ENCODE measurements at regions not wholly inside any gene's neighbourhood (a gene's known extent, or its start where the extent isn't known, plus 50 kb on each side); places are given as distances from the start of the nearest gene placed in this dataset.

GRCh38 chrX:42839632-42840031 lies 61.7 kb upstream of the PPP1R2C start:
- Histone ChIP-seq H3K4me2 (ENCODE audit: low read depth, low read length) (no peak overlapping the region), H3F3A (ENCODE audit: insufficient read depth, low read length) (no peaks in the 10 kb centered on the region), H3K9ac (ENCODE audit: low read length) (no peak overlapping the region), H3K4me3 (ENCODE audit: low read length) (no peak overlapping the region), H3K27me3 (replicated peaks; ENCODE audit: insufficient read depth, low read length) (no peaks in the 10 kb centered on the region), H3K36me3 (replicated peaks; ENCODE audit: insufficient read depth, low read length) (no peaks in the 10 kb centered on the region), H2AFZ (ENCODE audit: low read length) (no peak overlapping the region), H3K27ac (ENCODE audit: low read length) (no peak overlapping the region), H3K9me2 (replicated peaks; ENCODE audit: insufficient read depth, low read length) (no peaks in the 10 kb centered on the region), H3K4me1 (ENCODE audit: low read length) (no peaks in the 10 kb centered on the region), H3K9me3 (replicated peaks; ENCODE audit: insufficient read depth, low read length) (no peaks in the 10 kb centered on the region), H4K20me1 (ENCODE audit: insufficient read depth, low read length) (no peaks in the 10 kb centered on the region), H3K79me2 (ENCODE audit: low read length) (no peaks in the 10 kb centered on the region)
- TF ChIP-seq CTCF (IDR thresholded peaks at IDR 0.05; ENCODE audit: low read length): no peak
- no peak for DNase-seq

GRCh38 chrX:42846741-42847140 lies 68.8 kb upstream of the PPP1R2C start:
- Histone ChIP-seq H3K9me3 (replicated peaks; ENCODE audit: insufficient read depth, low read length) (no peaks in the 10 kb centered on the region), H2AFZ (ENCODE audit: low read length) (no peak overlapping the region), H3K27me3 (replicated peaks; ENCODE audit: insufficient read depth, low read length) (no peaks in the 10 kb centered on the region), H3K79me2 (ENCODE audit: low read length) (no peaks in the 10 kb centered on the region), H3F3A (ENCODE audit: insufficient read depth, low read length) (no peaks in the 10 kb centered on the region), H3K27ac (ENCODE audit: low read length) (no peak overlapping the region), H3K4me2 (ENCODE audit: low read depth, low read length) (no peak overlapping the region), H3K36me3 (replicated peaks; ENCODE audit: insufficient read depth, low read length) (no peaks in the 10 kb centered on the region), H3K9ac (ENCODE audit: low read length) (no peak overlapping the region), H4K20me1 (ENCODE audit: insufficient read depth, low read length) (no peaks in the 10 kb centered on the region), H3K4me3 (ENCODE audit: low read length) (no peak overlapping the region), H3K9me2 (replicated peaks; ENCODE audit: insufficient read depth, low read length) (no peaks in the 10 kb centered on the region), H3K4me1 (ENCODE audit: low read length) (no peaks in the 10 kb centered on the region)
- TF ChIP-seq EZH2phosphoT487 (IDR thresholded peaks at IDR 0.05; ENCODE audit: low read length) (no peak), CTCF (IDR thresholded peaks at IDR 0.05; ENCODE audit: low read length) (no peak), EZH2 (optimal IDR thresholded peaks at IDR 0.05; ENCODE audit: low read depth, low read length) (no peak)
- DNase-seq: no peak

- Histone ChIP-seq H3K27me3 (replicated peaks; ENCODE audit: insufficient read depth, low read length) (no peaks in the 10 kb centered on the region), H3F3A (ENCODE audit: insufficient read depth, low read length) (no peaks in the 10 kb centered on the region), H3K9me3 (replicated peaks; ENCODE audit: insufficient read depth, low read length) (no peaks in the 10 kb centered on the region), H3K4me1 (ENCODE audit: low read length) (no peaks in the 10 kb centered on the region), H2AFZ (ENCODE audit: low read length) (no peak overlapping the region), H3K4me2 (ENCODE audit: low read depth, low read length) (no peak overlapping the region), H3K9me2 (replicated peaks; ENCODE audit: insufficient read depth, low read length) (no peaks in the 10 kb centered on the region), H4K20me1 (ENCODE audit: insufficient read depth, low read length) (no peaks in the 10 kb centered on the region), H3K9ac (ENCODE audit: low read length) (no peak overlapping the region), H3K4me3 (ENCODE audit: low read length) (no peak overlapping the region), H3K79me2 (ENCODE audit: low read length) (no peaks in the 10 kb centered on the region), H3K36me3 (replicated peaks; ENCODE audit: insufficient read depth, low read length) (no peaks in the 10 kb centered on the region), H3K27ac (ENCODE audit: low read length) (no peak overlapping the region)
- DNase-seq: no peak
- no peak for TF ChIP-seq CTCF (IDR thresholded peaks at IDR 0.05; ENCODE audit: low read length)
- no peak for TF ChIP-seq EZH2 (optimal IDR thresholded peaks at IDR 0.05; ENCODE audit: low read depth, low read length)
- TF ChIP-seq EZH2phosphoT487 (IDR thresholded peaks at IDR 0.05; ENCODE audit: low read length): no peak
These were observed 77.3 kb upstream of the PPP1R2C start for GRCh38 chrX:42855259-42855658.

- no peak overlapping the region for H3K27ac ChIP-seq (ENCODE audit: low read length)
- no peak overlapping the region for H3K9ac ChIP-seq (ENCODE audit: low read length)
- H3K36me3 ChIP-seq (replicated peaks; ENCODE audit: insufficient read depth, low read length): no peaks in the 10 kb centered on the region
- H3K27me3 ChIP-seq (replicated peaks; ENCODE audit: insufficient read depth, low read length): no peaks in the 10 kb centered on the region
- TF ChIP-seq CTCF (IDR thresholded peaks at IDR 0.05; ENCODE audit: low read length) (no peak), EZH2 (optimal IDR thresholded peaks at IDR 0.05; ENCODE audit: low read depth, low read length) (no peak), EZH2phosphoT487 (IDR thresholded peaks at IDR 0.05; ENCODE audit: low read length) (no peak)
- H3K9me2 ChIP-seq (replicated peaks; ENCODE audit: insufficient read depth, low read length): no peaks in the 10 kb centered on the region
- no peak overlapping the region for H3K4me2 ChIP-seq (ENCODE audit: low read depth, low read length)
- H3K9me3 ChIP-seq (replicated peaks; ENCODE audit: insufficient read depth, low read length): no peaks in the 10 kb centered on the region
- no peaks in the 10 kb centered on the region for H3K79me2 ChIP-seq (ENCODE audit: low read length)
- no peaks in the 10 kb centered on the region for H3K4me1 ChIP-seq (ENCODE audit: low read length)
- no peaks in the 10 kb centered on the region for H4K20me1 ChIP-seq (ENCODE audit: insufficient read depth, low read length)
- H3F3A ChIP-seq (ENCODE audit: insufficient read depth, low read length): no peaks in the 10 kb centered on the region
- DNase-seq: no peak
- H2AFZ ChIP-seq (ENCODE audit: low read length): no peak overlapping the region
- no peak overlapping the region for H3K4me3 ChIP-seq (ENCODE audit: low read length)
These were observed 79.8 kb upstream of the PPP1R2C start for GRCh38 chrX:42857766-42858165.
